LNCAP (cell line): ENCODE measurements at regions not wholly inside any gene's neighbourhood (a gene's known extent, or its start where the extent isn't known, plus 50 kb on each side); places are given as distances from the start of the nearest gene placed in this dataset.
A peak's percentile ranks its signal among the peaks of the same experiment; 100 is the strongest.

Experiments
- TF ChIP-seq, protein P1 (sequence below): fragments of 450-650 bp; IDR thresholded peaks from 2 replicates; pipeline ENCODE4 v1.5.1; 2017; ENCODE audit warnings: mild to moderate bottlenecking

DNA sequence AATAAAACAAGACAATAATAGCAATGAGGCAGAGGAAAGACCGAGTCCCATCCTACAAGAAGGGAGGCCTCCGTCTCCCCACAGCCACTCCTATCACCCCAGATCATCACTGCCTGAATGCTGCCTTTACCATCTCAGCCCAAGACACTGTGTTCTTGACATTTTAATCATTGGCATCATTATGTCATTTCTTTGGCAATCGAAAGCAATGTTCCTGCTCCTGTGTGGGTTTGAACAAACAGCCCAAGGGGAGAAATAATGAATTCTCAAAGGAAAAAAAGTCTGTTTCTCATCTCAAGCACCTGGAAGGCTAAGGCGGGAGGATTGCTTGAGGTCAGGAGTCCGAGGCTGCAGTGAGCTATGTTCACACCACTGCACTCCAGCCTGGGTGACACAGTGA lies 73.0 kb upstream of the ACSL1 start:
- TF ChIP-seq, protein P1, sequence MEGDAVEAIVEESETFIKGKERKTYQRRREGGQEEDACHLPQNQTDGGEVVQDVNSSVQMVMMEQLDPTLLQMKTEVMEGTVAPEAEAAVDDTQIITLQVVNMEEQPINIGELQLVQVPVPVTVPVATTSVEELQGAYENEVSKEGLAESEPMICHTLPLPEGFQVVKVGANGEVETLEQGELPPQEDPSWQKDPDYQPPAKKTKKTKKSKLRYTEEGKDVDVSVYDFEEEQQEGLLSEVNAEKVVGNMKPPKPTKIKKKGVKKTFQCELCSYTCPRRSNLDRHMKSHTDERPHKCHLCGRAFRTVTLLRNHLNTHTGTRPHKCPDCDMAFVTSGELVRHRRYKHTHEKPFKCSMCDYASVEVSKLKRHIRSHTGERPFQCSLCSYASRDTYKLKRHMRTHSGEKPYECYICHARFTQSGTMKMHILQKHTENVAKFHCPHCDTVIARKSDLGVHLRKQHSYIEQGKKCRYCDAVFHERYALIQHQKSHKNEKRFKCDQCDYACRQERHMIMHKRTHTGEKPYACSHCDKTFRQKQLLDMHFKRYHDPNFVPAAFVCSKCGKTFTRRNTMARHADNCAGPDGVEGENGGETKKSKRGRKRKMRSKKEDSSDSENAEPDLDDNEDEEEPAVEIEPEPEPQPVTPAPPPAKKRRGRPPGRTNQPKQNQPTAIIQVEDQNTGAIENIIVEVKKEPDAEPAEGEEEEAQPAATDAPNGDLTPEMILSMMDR = no peak

DNA sequence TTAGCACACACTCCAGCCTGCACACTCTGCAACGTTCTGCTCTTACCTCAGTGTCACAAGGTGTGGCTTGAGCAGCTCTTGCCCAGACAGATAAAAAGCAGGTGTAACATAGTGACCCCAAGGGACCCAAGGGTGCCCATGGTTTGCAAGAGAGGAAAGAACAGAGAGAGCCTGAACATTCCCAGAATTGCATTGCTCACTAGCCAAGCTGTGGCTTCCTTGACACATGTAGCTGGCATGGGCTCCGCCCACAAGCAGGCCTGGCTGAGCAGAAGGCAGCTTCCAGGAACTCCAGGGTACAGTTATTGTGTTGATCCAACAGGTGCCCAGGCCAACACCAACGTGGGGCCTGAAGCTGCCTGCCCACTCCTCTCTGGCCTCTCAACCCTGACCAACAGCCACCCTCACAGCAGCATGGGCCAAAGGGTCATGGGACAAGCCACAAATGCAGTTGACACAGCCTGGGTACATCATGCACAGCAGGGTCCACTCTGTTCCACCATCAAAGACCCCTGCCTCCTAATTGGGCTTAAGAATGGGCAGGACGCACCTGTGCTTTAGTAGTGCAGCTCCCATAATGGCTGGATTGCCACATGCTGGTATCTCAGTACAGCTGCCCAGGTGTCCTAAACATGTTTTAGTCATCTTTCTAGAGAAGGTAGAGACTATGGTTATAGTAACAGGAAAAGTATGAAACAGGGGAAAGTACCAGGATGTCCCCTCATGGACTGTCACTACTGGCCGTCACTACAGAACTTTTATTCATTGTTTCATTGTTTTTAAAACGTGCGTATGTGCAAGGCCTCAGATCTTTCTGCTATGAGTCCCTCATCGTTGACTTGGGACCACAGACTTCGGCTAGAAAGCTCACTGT lies 73.7 kb upstream of the ACSL1 start:
- TF ChIP-seq, protein P1 = no peak

GRCh38 chr4:184900184-184900583 lies 74.4 kb upstream of the ACSL1 start:
- TF ChIP-seq, protein P1 = no peak

DNA sequence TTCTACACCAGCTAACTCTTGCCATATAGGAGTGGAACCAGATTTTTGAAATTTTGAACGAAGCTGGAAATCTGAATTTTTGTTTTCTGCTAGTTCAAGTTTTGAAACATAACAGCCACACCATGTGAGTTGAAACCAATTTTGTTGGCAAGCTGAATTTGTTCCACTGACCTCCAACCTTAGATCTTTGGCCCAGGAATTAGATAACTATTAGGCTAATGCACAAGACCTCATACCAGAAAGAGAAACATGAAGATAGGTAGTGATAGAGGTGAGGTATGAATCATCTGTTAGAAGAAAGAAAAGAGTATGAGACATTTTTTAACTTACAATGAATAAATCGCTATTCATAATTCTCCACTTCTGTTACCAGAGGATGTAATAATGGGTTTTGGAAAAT lies 76.8 kb upstream of the ACSL1 start:
- TF ChIP-seq, protein P1 = no peak

DNA sequence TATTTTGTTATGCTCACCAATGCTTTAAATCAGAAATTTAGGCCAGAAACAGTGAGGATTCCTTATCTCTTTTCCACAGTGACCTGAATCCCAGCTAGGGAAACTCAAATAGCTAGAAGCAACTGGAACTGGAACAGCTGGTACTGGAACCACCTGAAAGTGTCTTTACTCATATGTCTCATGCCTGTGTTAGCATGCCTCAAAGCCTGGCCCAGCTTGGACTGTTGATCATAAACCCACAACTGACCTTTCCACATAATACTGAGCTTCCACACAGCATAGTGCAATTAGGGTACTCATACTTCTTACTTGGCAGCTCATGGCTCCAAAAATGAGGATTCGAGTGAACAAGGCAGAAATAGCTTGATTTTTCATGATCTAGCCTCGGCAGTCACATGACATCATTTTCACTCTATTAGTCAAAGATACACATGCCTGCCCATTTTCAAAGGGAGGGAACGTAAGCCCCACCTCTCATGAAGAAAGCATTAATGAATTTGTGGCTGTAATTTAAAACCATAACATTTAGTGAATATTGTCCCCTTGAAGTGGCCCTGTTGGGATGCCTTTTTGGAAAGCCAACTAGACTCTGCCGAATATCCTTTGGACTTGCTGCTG lies 80.8 kb upstream of the ACSL1 start:
- TF ChIP-seq, protein P1 = no peak

- TF ChIP-seq, protein P1 = peak; percentile 18; the same call in 1 of the 2 replicates
These were observed 81.4 kb upstream of the ACSL1 start for GRCh38 chr4:184907216-184907615.

- TF ChIP-seq, protein P1 = no peak
These were observed 82.0 kb upstream of the ACSL1 start for GRCh38 chr4:184907810-184908209.
